ENCODE measurements at regions not wholly inside any gene's neighbourhood (a gene's known extent, or its start where the extent isn't known, plus 50 kb on each side); places are given as distances from the start of the nearest gene placed in this dataset.

DNA sequence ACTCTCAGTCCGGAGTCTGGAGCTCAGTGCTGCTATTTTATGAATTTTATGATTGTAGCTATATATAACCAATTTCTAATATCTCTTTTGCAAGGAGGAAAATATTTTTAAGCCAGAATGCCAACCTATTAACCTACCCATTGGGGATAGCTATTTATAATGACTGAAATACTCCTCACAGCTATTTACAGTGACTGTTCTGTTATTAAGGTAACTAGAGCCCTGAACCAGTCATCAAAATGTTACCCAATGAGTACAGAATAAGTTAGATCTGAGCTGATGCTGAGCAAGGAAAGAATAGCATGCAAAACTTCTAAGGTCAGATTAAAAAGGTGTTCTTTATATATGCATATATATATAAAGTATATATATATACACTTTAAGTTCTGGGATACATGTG lies 79.6 kb upstream of the PPP2R3A start:
- TF ChIP-seq, protein P1, sequence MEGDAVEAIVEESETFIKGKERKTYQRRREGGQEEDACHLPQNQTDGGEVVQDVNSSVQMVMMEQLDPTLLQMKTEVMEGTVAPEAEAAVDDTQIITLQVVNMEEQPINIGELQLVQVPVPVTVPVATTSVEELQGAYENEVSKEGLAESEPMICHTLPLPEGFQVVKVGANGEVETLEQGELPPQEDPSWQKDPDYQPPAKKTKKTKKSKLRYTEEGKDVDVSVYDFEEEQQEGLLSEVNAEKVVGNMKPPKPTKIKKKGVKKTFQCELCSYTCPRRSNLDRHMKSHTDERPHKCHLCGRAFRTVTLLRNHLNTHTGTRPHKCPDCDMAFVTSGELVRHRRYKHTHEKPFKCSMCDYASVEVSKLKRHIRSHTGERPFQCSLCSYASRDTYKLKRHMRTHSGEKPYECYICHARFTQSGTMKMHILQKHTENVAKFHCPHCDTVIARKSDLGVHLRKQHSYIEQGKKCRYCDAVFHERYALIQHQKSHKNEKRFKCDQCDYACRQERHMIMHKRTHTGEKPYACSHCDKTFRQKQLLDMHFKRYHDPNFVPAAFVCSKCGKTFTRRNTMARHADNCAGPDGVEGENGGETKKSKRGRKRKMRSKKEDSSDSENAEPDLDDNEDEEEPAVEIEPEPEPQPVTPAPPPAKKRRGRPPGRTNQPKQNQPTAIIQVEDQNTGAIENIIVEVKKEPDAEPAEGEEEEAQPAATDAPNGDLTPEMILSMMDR (IDR thresholded peaks at IDR 0.05) = no peak
- TF ChIP-seq POLR2A (IDR thresholded peaks at IDR 0.05) = no peak
